ENCODE measurements at regions not wholly inside any gene's neighbourhood (a gene's known extent, or its start where the extent isn't known, plus 50 kb on each side); places are given as distances from the start of the nearest gene placed in this dataset.

GRCh38 chr4:56744030-56744429, 62.9 kb upstream of the HOPX start:
- Mint-ChIP-seq H3K9me3 (peaks cover 0 to 3% (median 0%) of the 10 kb centered on the region in 7 donors), H3K36me3 (no peaks in the 10 kb centered on the region), H3K27ac (no peak overlapping the region), H3K4me3 (no peak overlapping the region), H3K4me1 (peaks cover 0 to 3% (median 0%) of the 10 kb centered on the region in 4 donors), H3K27me3 (no peaks in the 10 kb centered on the region)
- DNase-seq (no peak), ATAC-seq (ENCODE audit: low read depth in 2 of 2) (no peak)
- Histone ChIP-seq H3K36me3 (ENCODE audit: control insufficient read depth, insufficient read depth, low read length) (no peaks in the 10 kb centered on the region), H3K4me1 (ENCODE audit: control insufficient read depth, insufficient read depth, low read length, poor library complexity, severe bottlenecking) (peaks cover 5% of the 10 kb centered on the region), H3K27me3 (ENCODE audit: control insufficient read depth, insufficient read depth, low read length) (no peaks in the 10 kb centered on the region), H3K4me3 (ENCODE audit: low read depth, low read length) (no peak overlapping the region), H3K27ac (ENCODE audit: insufficient read depth, low read length, poor library complexity, severe bottlenecking) (no peak overlapping the region), H3K9me3 (ENCODE audit: control insufficient read depth in 2 of 2, low read length in 2 of 2) (no peaks in the 10 kb centered on the region)

- ATAC-seq (ENCODE audit: low read depth in 2 of 2), result no peak
- Histone ChIP-seq H3K9me3 (ENCODE audit: control insufficient read depth in 2 of 2, low read length in 2 of 2) (no peaks in the 10 kb centered on the region), H3K4me1 (ENCODE audit: control insufficient read depth, insufficient read depth, low read length, poor library complexity, severe bottlenecking) (peaks cover 5% of the 10 kb centered on the region), H3K27me3 (ENCODE audit: control insufficient read depth, insufficient read depth, low read length) (no peaks in the 10 kb centered on the region), H3K4me3 (ENCODE audit: low read depth, low read length) (no peak overlapping the region), H3K36me3 (ENCODE audit: control insufficient read depth, insufficient read depth, low read length) (no peaks in the 10 kb centered on the region), H3K27ac (ENCODE audit: insufficient read depth, low read length, poor library complexity, severe bottlenecking) (no peak overlapping the region)
- no peak overlapping the region for H3K4me3 Mint-ChIP-seq
- no peaks in the 10 kb centered on the region for H3K27me3 Mint-ChIP-seq
- no peak overlapping the region for H3K27ac Mint-ChIP-seq
- peaks cover 0 to 3% (median 0%) of the 10 kb centered on the region in 4 donors for H3K4me1 Mint-ChIP-seq
- peaks cover 0 to 3% (median 0%) of the 10 kb centered on the region in 7 donors for H3K9me3 Mint-ChIP-seq
- no peaks in the 10 kb centered on the region for H3K36me3 Mint-ChIP-seq
- no peak for DNase-seq
Observed at GRCh38 chr4:56743550-56743949, 62.5 kb upstream of the HOPX start.

GRCh38 chr4:56742080-56742871, 61.2 kb upstream of the HOPX start:
- Histone ChIP-seq H3K9me3 (ENCODE audit: control insufficient read depth in 2 of 2, low read length in 2 of 2) (no peaks in the 10 kb centered on the region), H3K4me3 (ENCODE audit: low read depth, low read length) (no peak overlapping the region)
- H3K27ac Mint-ChIP-seq, result peak overlapping the region in 2 of 3 donors; percentile 33 to 47

GRCh38 chr4:56741595-56741994, 60.5 kb upstream of the HOPX start:
- Mint-ChIP-seq H3K27me3 (no peaks in the 10 kb centered on the region), H3K27ac (no peak overlapping the region)

More at GRCh38 chr4:56742080-56742871, 61.2 kb upstream of the HOPX start:
- peaks cover 5% of the 10 kb centered on the region for H3K4me1 ChIP-seq (ENCODE audit: control insufficient read depth, insufficient read depth, low read length, poor library complexity, severe bottlenecking)
- Mint-ChIP-seq H3K36me3 (no peaks in the 10 kb centered on the region), H3K27me3 (no peaks in the 10 kb centered on the region), H3K4me1 (peaks cover 0 to 3% (median 0%) of the 10 kb centered on the region in 4 donors), H3K9me3 (peaks cover 0 to 3% (median 0%) of the 10 kb centered on the region in 7 donors), H3K4me3 (no peak overlapping the region)
- H3K36me3 ChIP-seq (ENCODE audit: control insufficient read depth, insufficient read depth, low read length), result no peaks in the 10 kb centered on the region
- no peak for DNase-seq
- ATAC-seq (ENCODE audit: low read depth in 2 of 2), result no peak
- H3K27ac ChIP-seq (ENCODE audit: insufficient read depth, low read length, poor library complexity, severe bottlenecking), result no peak overlapping the region
- no peaks in the 10 kb centered on the region for H3K27me3 ChIP-seq (ENCODE audit: control insufficient read depth, insufficient read depth, low read length)

GRCh38 chr4:56739066-56739777, 58.1 kb upstream of the HOPX start:
- DNase-seq (no peak), ATAC-seq (ENCODE audit: low read depth in 2 of 2) (no peak)
- Mint-ChIP-seq H3K27ac (no peak overlapping the region), H3K27me3 (no peaks in the 10 kb centered on the region), H3K36me3 (no peaks in the 10 kb centered on the region), H3K9me3 (peaks cover 0 to 3% (median 0%) of the 10 kb centered on the region in 7 donors), H3K4me1 (peaks cover 0 to 3% (median 0%) of the 10 kb centered on the region in 4 donors), H3K4me3 (no peak overlapping the region)
- Histone ChIP-seq H3K27me3 (ENCODE audit: control insufficient read depth, insufficient read depth, low read length) (no peaks in the 10 kb centered on the region), H3K4me1 (ENCODE audit: control insufficient read depth, insufficient read depth, low read length, poor library complexity, severe bottlenecking) (peaks cover 5% of the 10 kb centered on the region), H3K4me3 (ENCODE audit: low read depth, low read length) (no peak overlapping the region), H3K36me3 (ENCODE audit: control insufficient read depth, insufficient read depth, low read length) (no peaks in the 10 kb centered on the region), H3K27ac (ENCODE audit: insufficient read depth, low read length, poor library complexity, severe bottlenecking) (no peak overlapping the region), H3K9me3 (ENCODE audit: control insufficient read depth in 2 of 2, low read length in 2 of 2) (no peaks in the 10 kb centered on the region)

More at GRCh38 chr4:56741595-56741994, 60.5 kb upstream of the HOPX start:
- Histone ChIP-seq H3K4me1 (ENCODE audit: control insufficient read depth, insufficient read depth, low read length, poor library complexity, severe bottlenecking) (peaks cover 5% of the 10 kb centered on the region), H3K4me3 (ENCODE audit: low read depth, low read length) (no peak overlapping the region), H3K27ac (ENCODE audit: insufficient read depth, low read length, poor library complexity, severe bottlenecking) (no peak overlapping the region), H3K27me3 (ENCODE audit: control insufficient read depth, insufficient read depth, low read length) (no peaks in the 10 kb centered on the region), H3K9me3 (ENCODE audit: control insufficient read depth in 2 of 2, low read length in 2 of 2) (no peaks in the 10 kb centered on the region), H3K36me3 (ENCODE audit: control insufficient read depth, insufficient read depth, low read length) (no peaks in the 10 kb centered on the region)
- DNase-seq, result no peak
- Mint-ChIP-seq H3K36me3 (no peaks in the 10 kb centered on the region), H3K4me3 (no peak overlapping the region), H3K4me1 (peaks cover 0 to 3% (median 0%) of the 10 kb centered on the region in 4 donors), H3K9me3 (peaks cover 0 to 3% (median 0%) of the 10 kb centered on the region in 7 donors)
- no peak for ATAC-seq (ENCODE audit: low read depth in 2 of 2)

GRCh38 chr4:56737666-56738065, 56.6 kb upstream of the HOPX start:
- no peaks in the 10 kb centered on the region for H3K36me3 Mint-ChIP-seq
- H3K4me3 ChIP-seq (ENCODE audit: low read depth, low read length), result no peak overlapping the region
- no peaks in the 10 kb centered on the region for H3K27me3 Mint-ChIP-seq
- H3K27ac ChIP-seq (ENCODE audit: insufficient read depth, low read length, poor library complexity, severe bottlenecking), result no peak overlapping the region
- H3K9me3 ChIP-seq (ENCODE audit: control insufficient read depth in 2 of 2, low read length in 2 of 2), result no peaks in the 10 kb centered on the region
- H3K27me3 ChIP-seq (ENCODE audit: control insufficient read depth, insufficient read depth, low read length), result no peaks in the 10 kb centered on the region
- no peak for DNase-seq
- ATAC-seq (ENCODE audit: low read depth in 2 of 2), result no peak
- no peaks in the 10 kb centered on the region for H3K36me3 ChIP-seq (ENCODE audit: control insufficient read depth, insufficient read depth, low read length)
- no peak overlapping the region for H3K4me3 Mint-ChIP-seq
- no peak overlapping the region for H3K27ac Mint-ChIP-seq
- H3K9me3 Mint-ChIP-seq, result peaks cover 0 to 3% (median 0%) of the 10 kb centered on the region in 7 donors
- H3K4me1 ChIP-seq (ENCODE audit: control insufficient read depth, insufficient read depth, low read length, poor library complexity, severe bottlenecking), result no peaks in the 10 kb centered on the region
- H3K4me1 Mint-ChIP-seq, result no peaks in the 10 kb centered on the region

- Mint-ChIP-seq H3K27ac (no peak overlapping the region), H3K4me1 (no peaks in the 10 kb centered on the region), H3K36me3 (no peaks in the 10 kb centered on the region), H3K9me3 (peaks cover 0 to 2% (median 0%) of the 10 kb centered on the region in 7 donors), H3K4me3 (no peak overlapping the region), H3K27me3 (no peaks in the 10 kb centered on the region)
- Histone ChIP-seq H3K36me3 (ENCODE audit: control insufficient read depth, insufficient read depth, low read length) (no peaks in the 10 kb centered on the region), H3K4me1 (ENCODE audit: control insufficient read depth, insufficient read depth, low read length, poor library complexity, severe bottlenecking) (no peaks in the 10 kb centered on the region), H3K4me3 (ENCODE audit: low read depth, low read length) (no peak overlapping the region), H3K9me3 (ENCODE audit: control insufficient read depth in 2 of 2, low read length in 2 of 2) (no peaks in the 10 kb centered on the region), H3K27ac (ENCODE audit: insufficient read depth, low read length, poor library complexity, severe bottlenecking) (no peak overlapping the region), H3K27me3 (ENCODE audit: control insufficient read depth, insufficient read depth, low read length) (no peaks in the 10 kb centered on the region)
- DNase-seq, result no peak
- ATAC-seq (ENCODE audit: low read depth in 2 of 2), result no peak
Observed at GRCh38 chr4:56733352-56733751, 52.3 kb upstream of the HOPX start.
